Type B pancreatic cell (in vitro differentiated cells): ENCODE measurements at regions not wholly inside any gene's neighbourhood (a gene's known extent, or its start where the extent isn't known, plus 50 kb on each side); places are given as distances from the start of the nearest gene placed in this dataset.

ENCODE experiments used
- DNase-seq: peaks from one replicate; pipeline ENCODE4 v3.0.0; 2021; ENCODE audit warnings: mixed read lengths; ENCODE audit not compliant: unreplicated experiment; ENCODE audit errors: extremely low spot score
- H3K27ac Mint-ChIP-seq: 2 replicates; pipeline ENCODE4 v1.8.0; 2021; ENCODE audit warnings: mild to moderate bottlenecking, mixed read lengths
- H3K27me3 Mint-ChIP-seq: 2 replicates; pipeline ENCODE4 v1.8.0; 2021; ENCODE audit warnings: mixed read lengths
- H3K36me3 Mint-ChIP-seq: 2 replicates; pipeline ENCODE4 v1.8.0; 2021; ENCODE audit warnings: mixed read lengths
- H3K4me1 Mint-ChIP-seq: one replicate; pipeline ENCODE4 v1.8.0; 2021; ENCODE audit warnings: mixed read lengths; ENCODE audit not compliant: unreplicated experiment
- H3K4me3 Mint-ChIP-seq: 2 replicates; pipeline ENCODE4 v1.8.0; 2021; ENCODE audit warnings: mild to moderate bottlenecking, mixed read lengths
- H3K9me3 Mint-ChIP-seq: 2 replicates; pipeline ENCODE4 v1.8.0; 2021; ENCODE audit warnings: mixed read lengths
- TF ChIP-seq, protein P1 (sequence below): fragments of 200-600 bp; sonication (generic); conservative IDR thresholded peaks from 2 replicates; pipeline ENCODE4 v1.5.0; 2021; ENCODE audit warnings: antibody characterized with exemption, mild to moderate bottlenecking

DNA sequence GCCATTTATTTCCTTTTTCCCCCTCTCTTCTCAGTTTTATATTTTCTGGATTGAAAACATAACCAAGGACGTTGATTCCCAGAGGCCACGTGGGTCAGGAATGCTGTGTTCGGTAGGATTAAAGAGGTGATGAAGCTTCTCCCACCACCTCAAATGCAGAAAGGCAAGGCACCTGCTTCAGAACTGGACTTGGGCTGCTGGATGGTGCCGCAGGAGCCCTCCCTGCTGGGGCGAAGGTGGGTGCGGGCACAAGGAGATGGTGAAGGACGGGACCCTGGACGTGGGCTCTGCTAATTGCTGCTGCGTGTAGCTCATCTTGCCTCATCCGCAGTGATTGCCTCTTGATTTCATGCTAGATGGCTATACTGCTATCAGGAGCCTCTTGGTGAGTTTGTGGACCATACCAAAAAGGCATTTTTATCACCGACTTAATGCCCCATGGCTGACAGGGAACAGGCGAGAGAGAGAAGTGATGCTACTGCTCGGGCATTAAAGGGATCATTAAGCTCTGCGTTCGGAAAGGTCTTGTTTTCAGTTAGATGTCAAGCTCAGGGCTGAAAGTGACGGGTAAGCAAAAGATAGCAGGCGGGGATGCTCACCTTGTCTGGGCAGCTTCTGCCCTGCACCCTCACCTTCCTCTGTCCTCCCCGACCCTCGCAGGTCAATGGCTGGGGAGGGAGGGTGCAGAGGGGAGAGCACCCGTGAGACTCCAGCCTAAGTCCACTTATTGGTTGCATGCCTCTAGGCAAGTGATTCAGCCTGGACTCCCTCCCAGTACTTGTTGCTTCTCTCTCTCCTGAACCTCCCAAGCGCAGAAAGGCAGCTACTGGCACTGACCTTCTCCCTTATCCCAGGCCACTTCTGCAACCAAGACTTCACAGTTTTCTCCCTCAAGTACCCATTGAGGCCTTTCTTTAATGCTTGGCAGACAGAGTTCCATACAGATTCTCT, 71.6 kb upstream of the FSTL4 start:
- no peaks in the 10 kb centered on the region for H3K9me3 Mint-ChIP-seq
- H3K4me1 Mint-ChIP-seq: peaks cover 7% of the 10 kb centered on the region
- no peak overlapping the region for H3K4me3 Mint-ChIP-seq
- H3K27ac Mint-ChIP-seq: no peak overlapping the region
- TF ChIP-seq, protein P1, sequence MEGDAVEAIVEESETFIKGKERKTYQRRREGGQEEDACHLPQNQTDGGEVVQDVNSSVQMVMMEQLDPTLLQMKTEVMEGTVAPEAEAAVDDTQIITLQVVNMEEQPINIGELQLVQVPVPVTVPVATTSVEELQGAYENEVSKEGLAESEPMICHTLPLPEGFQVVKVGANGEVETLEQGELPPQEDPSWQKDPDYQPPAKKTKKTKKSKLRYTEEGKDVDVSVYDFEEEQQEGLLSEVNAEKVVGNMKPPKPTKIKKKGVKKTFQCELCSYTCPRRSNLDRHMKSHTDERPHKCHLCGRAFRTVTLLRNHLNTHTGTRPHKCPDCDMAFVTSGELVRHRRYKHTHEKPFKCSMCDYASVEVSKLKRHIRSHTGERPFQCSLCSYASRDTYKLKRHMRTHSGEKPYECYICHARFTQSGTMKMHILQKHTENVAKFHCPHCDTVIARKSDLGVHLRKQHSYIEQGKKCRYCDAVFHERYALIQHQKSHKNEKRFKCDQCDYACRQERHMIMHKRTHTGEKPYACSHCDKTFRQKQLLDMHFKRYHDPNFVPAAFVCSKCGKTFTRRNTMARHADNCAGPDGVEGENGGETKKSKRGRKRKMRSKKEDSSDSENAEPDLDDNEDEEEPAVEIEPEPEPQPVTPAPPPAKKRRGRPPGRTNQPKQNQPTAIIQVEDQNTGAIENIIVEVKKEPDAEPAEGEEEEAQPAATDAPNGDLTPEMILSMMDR: no peak
- H3K36me3 Mint-ChIP-seq: no peaks in the 10 kb centered on the region
- no peak for DNase-seq
- H3K27me3 Mint-ChIP-seq: peaks cover 37% of the 10 kb centered on the region

DNA sequence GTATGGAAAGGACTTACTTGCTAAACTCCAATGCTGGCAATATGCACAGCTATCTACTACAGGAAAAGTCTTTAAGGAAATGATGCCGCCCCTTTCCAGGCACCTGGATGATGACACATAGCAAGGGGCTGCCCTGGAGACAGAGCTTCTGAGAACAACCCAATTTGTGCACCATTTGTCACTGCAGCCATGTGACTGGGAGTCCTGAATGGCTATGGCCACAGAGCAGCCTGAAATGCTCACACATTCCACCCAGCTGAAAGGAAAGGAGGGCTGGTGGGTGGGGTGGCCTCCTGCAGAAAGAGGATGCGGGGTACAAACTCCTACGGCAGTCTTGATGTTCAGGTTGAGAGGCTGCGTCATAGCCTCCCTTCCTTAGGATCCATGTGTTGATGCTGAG, 70.1 kb upstream of the FSTL4 start:
- Mint-ChIP-seq H3K27ac (no peak overlapping the region), H3K36me3 (no peaks in the 10 kb centered on the region), H3K4me1 (peaks cover 7% of the 10 kb centered on the region), H3K4me3 (no peak overlapping the region), H3K9me3 (no peaks in the 10 kb centered on the region), H3K27me3 (peaks cover 36% of the 10 kb centered on the region)
- DNase-seq: peak; percentile 40
- TF ChIP-seq, protein P1: no peak

- no peaks in the 10 kb centered on the region for H3K9me3 Mint-ChIP-seq
- H3K4me3 Mint-ChIP-seq: no peak overlapping the region
- peak; percentile 11 for DNase-seq
- H3K4me1 Mint-ChIP-seq: peaks cover 3% of the 10 kb centered on the region
- H3K36me3 Mint-ChIP-seq: no peaks in the 10 kb centered on the region
- no peak overlapping the region for H3K27ac Mint-ChIP-seq
- peaks cover 32% of the 10 kb centered on the region for H3K27me3 Mint-ChIP-seq
- TF ChIP-seq, protein P1: no peak
Measured at GRCh38 chr5:133681896-133682295, 69.6 kb upstream of the FSTL4 start.

DNA sequence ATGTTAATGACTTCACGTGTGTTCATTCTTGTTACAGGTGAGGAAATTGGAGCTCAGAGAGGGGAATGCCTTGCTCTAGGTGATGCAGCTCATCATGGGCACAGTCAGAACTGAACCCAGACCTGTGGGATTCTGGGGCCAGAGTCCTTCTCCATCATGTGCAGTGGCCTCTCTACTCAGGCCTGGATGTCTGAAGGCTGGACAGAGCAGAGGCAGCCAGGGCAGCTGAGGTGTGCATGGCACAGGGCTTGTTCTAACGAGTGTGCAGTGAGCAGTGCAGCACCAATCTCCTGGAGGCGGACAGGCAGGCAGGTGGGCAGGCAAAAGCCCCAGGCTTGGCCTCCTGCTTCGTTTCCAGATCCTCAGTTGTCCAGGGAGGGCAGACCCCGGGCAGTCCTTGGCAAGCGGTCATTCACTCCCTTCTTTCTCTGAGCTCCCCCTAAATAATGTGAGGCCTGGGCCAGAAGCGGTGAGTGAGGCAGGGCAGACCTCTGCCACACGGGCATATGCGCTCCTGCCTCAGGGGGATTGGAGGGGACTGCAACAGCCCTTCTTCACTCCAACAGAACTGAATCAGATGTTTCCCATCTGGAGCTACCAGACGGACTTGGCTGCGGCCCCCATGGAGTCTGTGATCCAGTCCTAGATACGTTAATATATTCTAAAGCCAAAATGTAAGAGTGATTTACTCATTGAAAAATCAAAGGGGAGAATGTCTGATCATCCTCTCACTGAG, 68.7 kb upstream of the FSTL4 start:
- DNase-seq: peak; percentile 43
- Mint-ChIP-seq H3K4me3 (no peak overlapping the region), H3K27ac (no peak overlapping the region), H3K4me1 (no peaks in the 10 kb centered on the region), H3K27me3 (peaks cover 25% of the 10 kb centered on the region), H3K9me3 (no peaks in the 10 kb centered on the region), H3K36me3 (no peaks in the 10 kb centered on the region)
- TF ChIP-seq, protein P1: no peak

GRCh38 chr5:133679534-133679933, 67.2 kb upstream of the FSTL4 start:
- H3K4me1 Mint-ChIP-seq: no peaks in the 10 kb centered on the region
- no peak overlapping the region for H3K4me3 Mint-ChIP-seq
- DNase-seq: peak; percentile 24
- H3K36me3 Mint-ChIP-seq: no peaks in the 10 kb centered on the region
- TF ChIP-seq, protein P1: no peak
- H3K27ac Mint-ChIP-seq: no peak overlapping the region
- H3K27me3 Mint-ChIP-seq: peaks cover 21% of the 10 kb centered on the region
- H3K9me3 Mint-ChIP-seq: no peaks in the 10 kb centered on the region
